BJ (cell line): ENCODE measurements at regions not wholly inside any gene's neighbourhood (a gene's known extent, or its start where the extent isn't known, plus 50 kb on each side); places are given as distances from the start of the nearest gene placed in this dataset.

Experiments used
- CTCF ChIA-PET: fragments of 350-600 bp; formaldehyde crosslinking; extraction: SDS; loops from one replicate; lab custom pipeline; 2021; ENCODE audit warnings: antibody characterized with exemption, inconsistent platforms; lab: Yijun Ruan, JAX
- POLR2A ChIA-PET: fragments of 300-600 bp; sonication (Branson Sonifier 250); formaldehyde crosslinking; extraction: SDS; loops from one replicate; lab custom pipeline; 2021; ENCODE audit warnings: antibody characterized with exemption; lab: Charles Lee
- DNase-seq: peaks from one replicate; pipeline ENCODE4 v3.0.0-alpha.2; 2011; ENCODE audit warnings: low read depth
- H3K27me3 ChIP-seq: 2 replicates; pipeline ENCODE4 v1.6.0; 2011; ENCODE audit warnings: low read length; ENCODE audit not compliant: control insufficient read depth, insufficient read depth
- H3K36me3 ChIP-seq: 2 replicates; pipeline ENCODE4 v1.5.1; 2011; ENCODE audit warnings: low read length; ENCODE audit not compliant: control insufficient read depth, insufficient read depth
- H3K4me3 ChIP-seq: 2 replicates; pipeline ENCODE4 v1.5.1; 2011; ENCODE audit warnings: low read depth, mild to moderate bottlenecking, control low read depth, low read length
- CTCF ChIP-seq: IDR thresholded peaks from 2 replicates; pipeline ENCODE4 v1.5.1; 2011; ENCODE audit warnings: low read depth, mild to moderate bottlenecking, control low read depth, inconsistent platforms, low read length, moderate library complexity; ENCODE audit not compliant: insufficient read depth

- no peaks in the 10 kb centered on the region for H3K36me3 ChIP-seq
- no peaks in the 10 kb centered on the region for H3K27me3 ChIP-seq
- no peak overlapping the region for H3K4me3 ChIP-seq
- CTCF ChIA-PET = interaction anchor here (1.2 kb wide), 1 partner anchor 47 kb away, joined by 3 read pairs; no protein-coding TSS in a partner anchor
- no peak for DNase-seq
- no peak for TF ChIP-seq CTCF
- POLR2A ChIA-PET = no interaction called here
Measured at GRCh38 chr9:86548220-86548619, 194.0 kb upstream of the TUT7 start.

- no peaks in the 10 kb centered on the region for H3K36me3 ChIP-seq
- no peak overlapping the region for H3K4me3 ChIP-seq
- CTCF ChIA-PET = interaction anchor here (1.2 kb wide), 1 partner anchor 46 kb away, joined by 3 read pairs; no protein-coding TSS in a partner anchor
- no peak for DNase-seq
- POLR2A ChIA-PET = no interaction called here
- no peaks in the 10 kb centered on the region for H3K27me3 ChIP-seq
- no peak for TF ChIP-seq CTCF
Measured at GRCh38 chr9:86547571-86547970, 193.4 kb upstream of the TUT7 start.

GRCh38 chr9:86546712-86547111 lies 192.5 kb upstream of the TUT7 start:
- TF ChIP-seq CTCF = no peak
- H3K4me3 ChIP-seq = no peak overlapping the region
- no peaks in the 10 kb centered on the region for H3K27me3 ChIP-seq
- ChIA-PET CTCF (no interaction called here), POLR2A (no interaction called here)
- DNase-seq = no peak
- no peaks in the 10 kb centered on the region for H3K36me3 ChIP-seq

GRCh38 chr9:86545090-86545489 lies 190.9 kb upstream of the TUT7 start:
- CTCF ChIA-PET = interaction anchor here (0.6 kb wide), 2 partner anchors 29 to 1489 kb away, joined by 3 read pairs; no protein-coding TSS in a partner anchor
- no peak for DNase-seq
- no peak overlapping the region for H3K4me3 ChIP-seq
- TF ChIP-seq CTCF = no peak
- no peaks in the 10 kb centered on the region for H3K27me3 ChIP-seq
- POLR2A ChIA-PET = no interaction called here
- no peaks in the 10 kb centered on the region for H3K36me3 ChIP-seq

GRCh38 chr9:86541014-86541570 lies 186.9 kb upstream of the TUT7 start:
- POLR2A ChIA-PET = no interaction called here
- CTCF ChIA-PET = no interaction called here
- TF ChIP-seq CTCF = no peak
- Histone ChIP-seq H3K27me3 (no peaks in the 10 kb centered on the region), H3K36me3 (no peaks in the 10 kb centered on the region), H3K4me3 (no peak overlapping the region)
- DNase-seq = no peak
